Activated effector memory CD4-positive, alpha-beta T cell treated with Interleukin-2 at 50 U/mL for 16 hours (primary cell): ENCODE measurements at regions not wholly inside any gene's neighbourhood (a gene's known extent, or its start where the extent isn't known, plus 50 kb on each side); places are given as distances from the start of the nearest gene placed in this dataset.

Source experiments
- DNase-seq: peaks from one replicate; pipeline ENCODE4 v3.0.0-alpha.2; 2020

DNA sequence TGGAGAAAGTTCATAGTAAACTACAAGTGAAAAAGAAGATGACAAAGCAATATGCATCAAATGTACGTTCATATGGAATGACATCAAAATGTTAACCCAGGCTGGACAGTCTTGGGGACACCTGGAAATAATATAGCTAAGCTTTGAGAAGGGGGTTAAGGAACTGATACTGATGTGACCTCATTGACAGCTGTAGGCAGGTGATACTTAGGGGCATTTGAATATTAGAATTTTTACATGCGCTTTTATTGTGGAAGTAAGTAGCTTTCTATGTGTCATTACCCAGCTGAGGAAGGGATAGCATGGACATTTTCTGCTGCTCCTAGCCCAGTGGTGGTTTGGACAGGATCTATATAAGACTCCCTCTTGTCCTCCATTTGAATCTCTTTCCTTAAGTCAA is 299.7 kb downstream of the CWC27 start:
- DNase-seq = no peak

GRCh38 chr5:65070026-65070425 is 301.3 kb downstream of the CWC27 start:
- no peak for DNase-seq

- DNase-seq = no peak
Observed at GRCh38 chr5:65072850-65073249, 304.1 kb downstream of the CWC27 start.

- no peak for DNase-seq
Observed at GRCh38 chr5:65073250-65073661, 304.5 kb downstream of the CWC27 start.

DNA sequence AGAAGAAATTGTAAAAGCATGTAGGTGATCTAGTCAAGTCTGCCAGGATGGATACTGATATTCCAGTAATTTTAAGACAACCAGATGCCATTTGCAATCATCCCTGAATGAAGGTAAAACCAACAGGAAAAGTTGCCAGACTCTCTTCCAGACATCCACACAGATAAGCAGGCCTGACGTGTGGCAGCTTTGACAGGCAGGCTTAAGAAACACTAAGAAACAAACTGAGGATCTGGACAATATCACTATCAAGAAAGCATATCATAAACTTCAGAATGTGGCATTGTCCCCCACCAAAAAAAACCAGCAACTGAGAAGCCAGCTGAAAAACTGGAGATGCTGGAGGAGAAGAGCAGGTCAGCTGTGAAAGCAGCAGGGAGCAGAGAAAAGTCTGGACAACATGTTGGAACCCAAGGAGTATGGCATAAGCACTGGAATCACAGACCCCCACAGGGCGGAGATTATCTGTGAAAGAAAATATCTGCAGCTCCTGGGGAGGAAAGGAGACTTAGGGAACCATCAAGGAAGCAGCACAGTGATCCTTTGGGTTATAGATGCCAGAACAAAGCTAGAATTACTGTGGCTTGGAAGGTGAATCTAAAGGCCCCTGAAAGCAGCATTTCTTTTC is 307.0 kb downstream of the CWC27 start:
- DNase-seq = no peak

- peak; percentile 28 for DNase-seq
Observed at GRCh38 chr5:65076251-65076869, 307.6 kb downstream of the CWC27 start.

DNA sequence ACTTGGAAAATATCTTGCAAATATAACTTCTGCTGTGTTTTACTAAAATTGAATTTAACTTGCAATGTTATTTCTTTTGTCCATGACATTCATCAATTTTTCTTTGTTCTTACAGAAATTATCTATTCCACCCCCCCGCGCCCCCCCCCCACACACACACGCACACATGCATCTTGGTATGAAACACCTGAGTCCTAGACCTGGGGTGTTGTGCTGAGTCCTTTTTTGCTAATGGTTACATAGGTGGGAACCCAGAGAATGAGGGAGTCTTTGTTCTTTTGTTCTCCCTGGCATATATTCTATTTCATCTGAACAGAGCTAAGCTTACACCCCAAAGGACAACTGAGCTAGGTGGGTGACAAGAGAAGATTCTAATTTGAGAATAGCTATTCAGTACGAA is 308.9 kb downstream of the CWC27 start:
- no peak for DNase-seq

GRCh38 chr5:65078331-65078730 is 309.6 kb downstream of the CWC27 start:
- DNase-seq = no peak

DNA sequence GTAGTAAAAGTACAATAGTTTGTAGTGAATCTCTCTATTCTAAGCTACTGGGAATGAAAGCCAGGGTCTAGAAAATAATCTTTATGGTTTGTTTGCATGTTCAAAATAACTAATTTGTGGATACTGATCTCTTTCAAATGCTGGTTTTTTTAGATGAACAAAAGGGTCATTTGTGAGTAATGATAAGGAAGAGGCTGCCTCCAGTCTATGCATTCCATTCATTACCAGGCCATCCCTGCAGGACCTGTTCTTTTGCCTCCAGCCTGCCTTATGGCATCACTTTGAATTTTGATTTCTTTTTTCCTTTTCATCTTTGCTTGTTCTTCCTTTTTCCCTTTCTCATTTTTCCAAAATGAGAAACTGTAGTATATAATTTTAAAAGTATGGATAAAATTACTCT is 312.3 kb downstream of the CWC27 start:
- DNase-seq = no peak

DNA sequence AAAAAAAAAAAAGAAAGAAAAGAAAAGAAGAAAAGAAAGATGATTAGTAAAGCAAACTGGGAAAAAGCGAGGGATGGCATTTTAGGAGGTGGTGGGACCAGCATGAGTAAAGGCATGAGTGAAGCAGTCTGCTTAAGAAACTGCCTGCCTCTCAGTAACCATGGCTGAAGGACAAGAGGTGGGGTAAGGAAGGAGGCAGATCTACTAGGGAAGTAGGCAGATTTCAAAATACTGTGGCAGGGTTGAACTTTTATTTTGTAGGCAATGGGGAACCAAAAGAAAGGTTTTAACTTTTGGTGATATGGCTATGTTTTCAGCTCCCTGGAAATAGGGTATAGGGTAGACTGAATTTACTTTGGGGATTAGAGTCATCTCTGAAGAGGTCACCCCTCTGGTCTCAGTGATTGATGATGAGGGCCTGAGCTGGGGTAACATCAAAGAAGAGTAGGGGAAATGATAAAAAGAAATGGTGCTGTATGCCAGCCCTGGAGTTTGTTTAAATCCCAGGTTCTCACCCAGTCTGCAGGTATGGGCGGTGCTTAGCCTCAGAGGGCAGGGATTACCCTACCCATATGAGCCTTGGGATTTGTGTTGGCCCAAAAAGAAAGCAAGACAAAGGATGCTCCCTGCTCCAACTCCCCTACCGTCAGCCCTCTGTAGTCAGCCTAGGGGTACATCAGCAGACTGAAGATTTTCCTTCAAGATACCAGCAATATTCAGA is 316.2 kb downstream of the CWC27 start:
- no peak for DNase-seq

- no peak for DNase-seq
Observed at GRCh38 chr5:65085516-65085850, 316.8 kb downstream of the CWC27 start.

- DNase-seq = no peak
Observed at GRCh38 chr5:65086234-65086890, 317.6 kb downstream of the CWC27 start.

GRCh38 chr5:65087154-65087553 is 318.4 kb downstream of the CWC27 start:
- no peak for DNase-seq

- DNase-seq = no peak
Observed at GRCh38 chr5:65094279-65094678, 325.5 kb downstream of the CWC27 start.

DNA sequence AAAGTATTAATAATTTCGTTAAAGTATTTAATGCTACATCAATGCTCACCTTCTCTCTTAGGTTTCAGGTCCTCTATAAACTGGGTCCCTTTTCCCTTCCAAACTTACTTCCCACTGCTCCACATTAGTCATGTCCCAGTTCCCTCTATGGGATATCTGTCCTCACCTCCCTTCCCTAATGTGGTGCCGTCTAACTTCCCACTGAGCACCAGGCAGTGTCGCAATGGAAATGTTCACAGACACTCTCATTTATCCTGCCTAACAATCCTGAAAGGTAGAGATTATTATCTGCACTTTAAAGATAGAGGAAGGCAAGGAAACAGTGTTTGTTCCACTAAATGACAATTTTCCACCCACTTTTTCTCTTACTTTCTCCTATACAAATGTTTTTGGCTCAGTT is 329.7 kb downstream of the CWC27 start:
- DNase-seq = no peak
